Glomerular visceral epithelial cell (primary cell): ENCODE measurements at regions not wholly inside any gene's neighbourhood (a gene's known extent, or its start where the extent isn't known, plus 50 kb on each side); places are given as distances from the start of the nearest gene placed in this dataset.

ENCODE experiments used
- DNase-seq: peaks from one replicate; pipeline ENCODE4 v3.0.0-alpha.2; 2016; ENCODE audit errors: extremely low spot score

GRCh38 chr2:83786140-83786539 is 672.9 kb downstream of the SUCLG1 start:
- DNase-seq = no peak

- no peak for DNase-seq
Measured at GRCh38 chr2:83784947-83785346, 674.1 kb downstream of the SUCLG1 start.

GRCh38 chr2:83784315-83784714 is 674.8 kb downstream of the SUCLG1 start:
- no peak for DNase-seq

- DNase-seq = no peak
Measured at GRCh38 chr2:83782122-83782521, 677.0 kb downstream of the SUCLG1 start.

GRCh38 chr2:83764447-83765005 is 694.6 kb downstream of the SUCLG1 start:
- no peak for DNase-seq

GRCh38 chr2:83757329-83757728 is 701.8 kb downstream of the SUCLG1 start:
- no peak for DNase-seq

GRCh38 chr2:83756219-83756618 is 702.9 kb downstream of the SUCLG1 start:
- DNase-seq = no peak

- no peak for DNase-seq
Measured at GRCh38 chr2:83747141-83747540, 711.9 kb downstream of the SUCLG1 start.

GRCh38 chr2:83744855-83745254 is 714.2 kb downstream of the SUCLG1 start:
- DNase-seq = no peak

- DNase-seq = no peak
Measured at GRCh38 chr2:83742117-83742782, 716.8 kb downstream of the SUCLG1 start.

GRCh38 chr2:83730223-83730622 is 728.9 kb downstream of the SUCLG1 start:
- no peak for DNase-seq

- no peak for DNase-seq
Measured at GRCh38 chr2:83725735-83726134, 733.3 kb downstream of the SUCLG1 start.

- no peak for DNase-seq
Measured at GRCh38 chr2:83705146-83705545, 753.9 kb downstream of the SUCLG1 start.

- no peak for DNase-seq
Measured at GRCh38 chr2:83703598-83703997, 755.5 kb downstream of the SUCLG1 start.

GRCh38 chr2:83696838-83697237 is 762.2 kb downstream of the SUCLG1 start:
- DNase-seq = no peak

GRCh38 chr2:83695530-83695929 is 763.5 kb downstream of the SUCLG1 start:
- no peak for DNase-seq

GRCh38 chr2:83695037-83695436 is 764.0 kb downstream of the SUCLG1 start:
- DNase-seq = no peak

- DNase-seq = no peak
Measured at GRCh38 chr2:83689402-83689801, 769.7 kb downstream of the SUCLG1 start.

- DNase-seq = no peak
Measured at GRCh38 chr2:83686863-83687262, 772.2 kb downstream of the SUCLG1 start.

GRCh38 chr2:83674050-83674449 is 785.0 kb downstream of the SUCLG1 start:
- DNase-seq = no peak

- DNase-seq = no peak
Measured at GRCh38 chr2:83665894-83666293, 793.2 kb downstream of the SUCLG1 start.

- DNase-seq = no peak
Measured at GRCh38 chr2:83665154-83665553, 793.9 kb downstream of the SUCLG1 start.

GRCh38 chr2:83661711-83662110 is 797.4 kb downstream of the SUCLG1 start:
- no peak for DNase-seq

- no peak for DNase-seq
Measured at GRCh38 chr2:83654091-83654611, 804.9 kb downstream of the SUCLG1 start.
